Suprapubic skin (tissue), 4 donors: ENCODE measurements at regions not wholly inside any gene's neighbourhood (a gene's known extent, or its start where the extent isn't known, plus 50 kb on each side); places are given as distances from the start of the nearest gene placed in this dataset.
A peak's percentile ranks its signal among the peaks of the same experiment; 100 is the strongest.

ENCODE experiments used
- DNase-seq, 2 donors: peaks; one replicate each; pipeline ENCODE4 v3.0.0-alpha.2; 2019; ENCODE audit warnings: low spot score in 2 of 2
- H3K27ac ChIP-seq: fragments of 200-600 bp; sonication (generic); one replicate; pipeline ENCODE4 v1.5.1; 2019
- H3K27me3 ChIP-seq: fragments of 200-600 bp; sonication (generic); one replicate; pipeline ENCODE4 v1.5.1; 2019
- H3K36me3 ChIP-seq: fragments of 200-600 bp; sonication (generic); one replicate; pipeline ENCODE4 v1.5.1; 2019
- H3K4me1 ChIP-seq: fragments of 200-600 bp; sonication (generic); one replicate; pipeline ENCODE4 v1.5.1; 2019
- H3K4me3 ChIP-seq: fragments of 200-600 bp; sonication (generic); one replicate; pipeline ENCODE4 v1.5.1; 2019; ENCODE audit warnings: mild to moderate bottlenecking
- H3K9me3 ChIP-seq: fragments of 200-600 bp; sonication (generic); one replicate; pipeline ENCODE4 v1.5.1; 2019
- EP300 ChIP-seq: sonication (generic); formaldehyde crosslinking; IDR thresholded peaks from one replicate; pipeline ENCODE4 v1.6.1; 2017; ENCODE audit warnings: antibody characterized with exemption
- POLR2A ChIP-seq, 2 donors: fragments of 450-650 bp; IDR thresholded peaks; one replicate each; pipeline ENCODE4 v1.6.1; 2017; ENCODE audit warnings: antibody characterized with exemption in 2 of 2, mild to moderate bottlenecking in 2 of 2, moderate library complexity in 2 of 2
- POLR2AphosphoS5 ChIP-seq, 3 donors: sonication (generic); formaldehyde crosslinking; IDR thresholded peaks; one replicate each; pipeline ENCODE4 v1.6.1; 2017; ENCODE audit warnings: antibody characterized with exemption in 3 of 3
- WGBS: methylation state at CpG from one replicate; pipeline ENCODE4 v1.1.5; 2018; 5-methylcytosine and 5-hydroxymethylcytosine counted together
- TF ChIP-seq, protein P1 (sequence below), 2 donors: fragments of 200-600 bp in 1 of 2; fragments of 450-650 bp in 1 of 2; sonication (generic) in 1 of 2; IDR thresholded peaks; one replicate each; pipeline ENCODE4 v1.5.1; 2016 to 2019; ENCODE audit warnings: antibody characterized with exemption in 2 of 2, mild to moderate bottlenecking in 1 of 2, moderate library complexity in 1 of 2

DNA sequence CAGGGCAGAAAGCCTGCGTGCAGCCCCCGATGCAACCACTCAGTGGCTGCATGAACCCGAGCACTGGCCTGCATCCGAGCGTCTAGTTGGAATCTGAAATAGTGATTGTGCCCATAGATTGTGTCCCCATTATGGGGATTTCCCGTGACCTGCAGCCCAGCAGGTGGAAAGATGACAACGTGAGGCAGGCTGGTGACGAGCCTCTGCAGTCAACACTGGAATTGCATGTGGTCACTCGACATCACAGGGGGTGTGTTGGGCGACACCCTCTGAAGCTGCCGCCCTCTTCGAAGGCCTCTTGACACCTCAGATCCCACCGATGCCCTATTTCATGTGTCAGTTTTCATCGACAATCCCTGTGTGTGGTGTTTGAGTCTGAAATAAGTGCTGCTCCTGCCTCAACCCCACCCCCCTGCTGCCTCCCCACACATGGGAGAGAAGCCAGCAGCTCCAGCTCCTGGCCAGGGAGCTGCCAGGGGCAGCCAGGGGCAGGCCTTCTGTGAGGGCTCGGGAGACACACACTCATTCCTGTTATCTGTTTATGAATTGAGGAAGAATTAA lies 172.0 kb upstream of the B3GAT1 start:
- H3K9me3 ChIP-seq: no peaks in the 10 kb centered on the region
- peak in 1 of 2 donors; percentile 64 for DNase-seq
- no peak overlapping the region for H3K27ac ChIP-seq
- TF ChIP-seq, protein P1, sequence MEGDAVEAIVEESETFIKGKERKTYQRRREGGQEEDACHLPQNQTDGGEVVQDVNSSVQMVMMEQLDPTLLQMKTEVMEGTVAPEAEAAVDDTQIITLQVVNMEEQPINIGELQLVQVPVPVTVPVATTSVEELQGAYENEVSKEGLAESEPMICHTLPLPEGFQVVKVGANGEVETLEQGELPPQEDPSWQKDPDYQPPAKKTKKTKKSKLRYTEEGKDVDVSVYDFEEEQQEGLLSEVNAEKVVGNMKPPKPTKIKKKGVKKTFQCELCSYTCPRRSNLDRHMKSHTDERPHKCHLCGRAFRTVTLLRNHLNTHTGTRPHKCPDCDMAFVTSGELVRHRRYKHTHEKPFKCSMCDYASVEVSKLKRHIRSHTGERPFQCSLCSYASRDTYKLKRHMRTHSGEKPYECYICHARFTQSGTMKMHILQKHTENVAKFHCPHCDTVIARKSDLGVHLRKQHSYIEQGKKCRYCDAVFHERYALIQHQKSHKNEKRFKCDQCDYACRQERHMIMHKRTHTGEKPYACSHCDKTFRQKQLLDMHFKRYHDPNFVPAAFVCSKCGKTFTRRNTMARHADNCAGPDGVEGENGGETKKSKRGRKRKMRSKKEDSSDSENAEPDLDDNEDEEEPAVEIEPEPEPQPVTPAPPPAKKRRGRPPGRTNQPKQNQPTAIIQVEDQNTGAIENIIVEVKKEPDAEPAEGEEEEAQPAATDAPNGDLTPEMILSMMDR (IDR thresholded peaks at IDR 0.05): no peak
- no peak for TF ChIP-seq POLR2AphosphoS5 (IDR thresholded peaks at IDR 0.05)
- no peak for TF ChIP-seq EP300
- no peak for TF ChIP-seq POLR2A (IDR thresholded peaks at IDR 0.05)
- 79% methylated on average over 11 of the region's 15 CpGs for WGBS
- H3K36me3 ChIP-seq: no peaks in the 10 kb centered on the region
- H3K4me3 ChIP-seq: no peak overlapping the region
- peaks cover 23% of the 10 kb centered on the region for H3K27me3 ChIP-seq
- peaks cover 6% of the 10 kb centered on the region for H3K4me1 ChIP-seq

DNA sequence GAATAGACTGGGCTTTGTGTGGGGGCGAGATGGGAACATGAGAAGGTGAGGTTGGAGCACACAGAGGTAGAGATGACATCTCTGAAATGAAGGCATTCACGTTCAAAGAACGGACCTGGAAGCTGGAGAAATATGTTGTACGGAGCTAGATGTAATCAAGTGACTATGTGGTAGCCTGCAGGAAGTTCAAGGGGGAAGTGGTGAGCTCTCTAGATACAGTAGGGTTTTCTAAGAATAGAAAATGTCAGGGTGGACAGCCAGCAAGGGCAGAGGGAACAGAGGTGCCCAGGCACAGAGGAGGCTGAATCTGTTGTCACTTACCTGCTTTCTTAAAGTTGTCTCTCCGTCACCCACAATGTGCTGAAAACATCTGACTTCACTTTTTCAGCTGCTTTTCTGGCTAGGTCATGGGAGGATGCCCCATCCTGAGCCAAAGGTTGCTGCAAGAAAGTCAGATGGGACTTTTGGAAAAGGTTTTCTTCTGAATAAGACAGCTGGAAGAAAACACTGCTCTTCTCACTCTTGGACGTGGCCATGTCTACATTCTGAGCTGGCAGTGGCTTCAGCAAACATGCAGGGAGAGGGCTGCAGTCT lies 171.5 kb upstream of the B3GAT1 start:
- Histone ChIP-seq H3K9me3 (no peaks in the 10 kb centered on the region), H3K4me1 (peaks cover 6% of the 10 kb centered on the region), H3K36me3 (no peaks in the 10 kb centered on the region), H3K27me3 (peaks cover 23% of the 10 kb centered on the region), H3K27ac (no peak overlapping the region), H3K4me3 (no peak overlapping the region)
- WGBS: 63% methylated on average over 6 of the region's 6 CpGs
- DNase-seq: no peak
- TF ChIP-seq EP300 (no peak), POLR2AphosphoS5 (IDR thresholded peaks at IDR 0.05) (no peak), POLR2A (IDR thresholded peaks at IDR 0.05) (no peak)
- TF ChIP-seq, protein P1 (IDR thresholded peaks at IDR 0.05): no peak

DNA sequence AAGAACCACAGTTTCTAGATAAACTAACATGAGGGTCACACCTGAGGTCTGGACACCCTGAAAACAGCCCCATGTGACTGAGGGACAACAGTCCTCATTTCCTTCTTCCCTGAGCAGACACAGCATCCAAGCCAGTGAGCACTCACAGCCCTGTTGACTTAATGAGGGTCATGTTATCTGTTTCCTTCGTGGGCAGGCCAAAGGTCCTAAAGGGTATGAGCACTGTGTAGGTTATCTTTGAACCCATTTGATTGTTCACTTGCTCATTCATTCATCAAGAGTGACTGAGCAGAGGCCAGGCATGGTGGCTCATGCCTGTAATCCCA lies 170.7 kb upstream of the B3GAT1 start:
- no peak for DNase-seq
- H3K27me3 ChIP-seq: peaks cover 22% of the 10 kb centered on the region
- H3K9me3 ChIP-seq: no peaks in the 10 kb centered on the region
- H3K4me1 ChIP-seq: peaks cover 6% of the 10 kb centered on the region
- H3K27ac ChIP-seq: no peak overlapping the region
- 57% methylated on average over 1 of the region's 1 CpG for WGBS
- TF ChIP-seq EP300 (no peak), POLR2A (IDR thresholded peaks at IDR 0.05) (no peak), POLR2AphosphoS5 (IDR thresholded peaks at IDR 0.05) (no peak)
- TF ChIP-seq, protein P1 (IDR thresholded peaks at IDR 0.05): no peak
- H3K36me3 ChIP-seq: no peaks in the 10 kb centered on the region
- H3K4me3 ChIP-seq: no peak overlapping the region

DNA sequence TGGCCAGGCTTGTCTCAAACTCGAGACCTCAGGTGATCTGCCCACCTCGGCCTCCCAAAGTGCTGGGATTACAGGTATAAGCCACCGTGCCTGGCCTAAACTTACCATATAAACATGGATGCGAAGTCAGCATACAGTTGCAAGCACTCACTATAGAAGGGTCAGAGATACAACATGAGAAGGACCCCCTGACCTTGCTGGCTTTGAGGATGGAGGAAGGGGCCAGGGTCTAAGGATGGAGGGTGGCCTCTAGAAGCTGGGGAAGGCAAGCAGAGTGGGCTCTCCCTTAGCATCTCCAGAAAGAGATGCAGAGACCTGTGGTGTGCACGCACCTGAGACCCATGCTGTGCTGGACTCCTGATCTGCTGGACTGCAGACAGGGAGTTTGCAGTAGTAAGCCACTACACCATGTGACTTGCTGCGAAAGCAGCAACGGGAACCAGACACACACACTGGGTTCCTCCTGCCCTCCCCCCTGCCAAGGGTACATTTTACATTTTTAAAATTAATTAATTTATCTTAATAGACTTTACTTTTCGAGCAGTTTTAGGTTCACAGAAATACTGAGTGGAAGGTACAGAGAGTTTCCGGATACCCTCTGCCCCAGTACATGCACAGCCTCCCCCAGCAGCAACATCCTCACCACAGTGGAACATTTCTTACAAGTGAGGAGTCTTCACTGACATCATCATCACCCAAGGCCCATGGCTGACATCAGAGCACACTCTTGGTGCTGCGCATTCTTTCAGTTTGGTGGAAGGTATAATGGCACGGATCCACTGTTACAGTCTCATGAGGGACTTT lies 170.1 kb upstream of the B3GAT1 start:
- WGBS: 86% methylated on average over 11 of the region's 11 CpGs
- H3K36me3 ChIP-seq: no peaks in the 10 kb centered on the region
- H3K4me1 ChIP-seq: peaks cover 6% of the 10 kb centered on the region
- H3K4me3 ChIP-seq: no peak overlapping the region
- DNase-seq: peak in 1 of 2 donors; percentile 63
- H3K27ac ChIP-seq: no peak overlapping the region
- TF ChIP-seq, protein P1 (IDR thresholded peaks at IDR 0.05): no peak
- TF ChIP-seq EP300 (no peak), POLR2AphosphoS5 (IDR thresholded peaks at IDR 0.05) (no peak), POLR2A (IDR thresholded peaks at IDR 0.05) (no peak)
- H3K9me3 ChIP-seq: no peaks in the 10 kb centered on the region
- H3K27me3 ChIP-seq: peaks cover 22% of the 10 kb centered on the region

DNA sequence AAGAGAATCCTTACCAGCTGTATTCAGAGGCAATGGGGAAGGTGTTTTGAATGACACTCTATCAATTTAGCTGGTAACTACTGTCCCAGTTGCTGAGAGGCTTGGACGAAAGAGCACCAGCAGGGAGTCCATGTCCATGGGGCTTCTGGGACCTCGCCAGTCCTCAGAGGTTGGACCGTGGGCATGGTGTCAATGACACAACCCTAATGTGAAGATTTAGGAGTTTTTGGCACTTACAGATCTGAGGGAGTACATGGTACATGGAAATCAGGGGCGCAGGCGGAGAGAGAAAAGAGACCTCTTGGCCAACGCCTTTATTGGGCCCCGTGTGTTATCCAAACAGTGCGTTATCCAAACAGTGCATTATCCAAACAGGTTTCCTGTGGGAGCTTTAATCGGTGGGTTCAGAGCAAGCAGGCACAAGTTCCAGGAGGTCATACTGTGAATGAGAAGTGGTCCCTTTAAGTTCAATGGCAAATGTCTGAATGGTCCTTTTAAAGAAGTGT lies 169.1 kb upstream of the B3GAT1 start:
- H3K4me1 ChIP-seq: peaks cover 6% of the 10 kb centered on the region
- peak in 1 of 2 donors; percentile 63 for DNase-seq
- H3K27ac ChIP-seq: no peak overlapping the region
- H3K9me3 ChIP-seq: no peaks in the 10 kb centered on the region
- 89% methylated on average over 9 of the region's 9 CpGs for WGBS
- H3K27me3 ChIP-seq: peaks cover 30% of the 10 kb centered on the region
- H3K36me3 ChIP-seq: no peaks in the 10 kb centered on the region
- no peak overlapping the region for H3K4me3 ChIP-seq
- no peak for TF ChIP-seq POLR2A (IDR thresholded peaks at IDR 0.05)
- no peak for TF ChIP-seq POLR2AphosphoS5 (IDR thresholded peaks at IDR 0.05)
- TF ChIP-seq, protein P1 (IDR thresholded peaks at IDR 0.05): no peak
- TF ChIP-seq EP300: no peak
